ENCODE measurements at regions not wholly inside any gene's neighbourhood (a gene's known extent, or its start where the extent isn't known, plus 50 kb on each side); places are given as distances from the start of the nearest gene placed in this dataset.

DNA sequence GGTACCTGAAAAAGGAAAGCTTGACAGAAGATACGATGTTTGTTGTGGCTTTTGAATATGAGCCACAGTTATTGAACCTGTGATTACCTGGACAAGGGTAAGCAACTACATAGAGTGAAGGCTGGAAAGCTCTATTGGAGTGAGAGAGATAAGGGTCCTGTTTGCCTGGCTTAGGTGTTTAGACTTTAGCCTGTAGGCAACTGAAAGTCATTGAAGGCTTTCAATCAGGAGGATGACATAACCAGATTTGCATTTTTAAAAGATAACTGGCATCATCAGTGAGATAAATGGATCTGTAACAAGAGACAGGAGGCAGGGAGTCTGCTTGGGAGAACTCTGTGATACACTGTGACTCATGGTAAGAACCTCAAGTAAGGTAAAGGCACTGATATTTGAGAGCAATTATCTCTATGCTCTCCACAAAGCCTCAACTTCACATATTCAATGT is 128.9 kb upstream of the SOX5 start:
- Histone ChIP-seq H3F3A (ENCODE audit: insufficient read depth, low read length, poor library complexity, severe bottlenecking) (no peaks in the 10 kb centered on the region), H3K4me2 (ENCODE audit: low read length) (no peak overlapping the region), H3K27ac (ENCODE audit: low read length) (no peak overlapping the region), H3K4me3 (ENCODE audit: low read length) (no peak overlapping the region), H3K36me3 (ENCODE audit: insufficient read depth, low read length) (no peaks in the 10 kb centered on the region), H3K9me2 (ENCODE audit: insufficient read depth, low read length) (no peaks in the 10 kb centered on the region), H3K79me2 (replicated peaks; ENCODE audit: insufficient read depth, low read length) (no peaks in the 10 kb centered on the region), H3K9ac (ENCODE audit: low read length) (no peak overlapping the region), H4K20me1 (ENCODE audit: insufficient read depth) (no peaks in the 10 kb centered on the region), H3K9me3 (ENCODE audit: low read length) (no peaks in the 10 kb centered on the region), H3K27me3 (ENCODE audit: insufficient read depth, low read depth, low read length) (no peaks in the 10 kb centered on the region), H2AFZ (ENCODE audit: low read depth, low read length) (no peak overlapping the region)
- TF ChIP-seq MXI1 (conservative IDR thresholded peaks at IDR 0.05; ENCODE audit: poor library complexity, severe bottlenecking) = no peak
- TF ChIP-seq RAD21 (conservative IDR thresholded peaks at IDR 0.05) = no peak
- TF ChIP-seq EZH2 (IDR thresholded peaks at IDR 0.05; ENCODE audit: borderline replicate concordance, insufficient read depth, low read length, poor library complexity, severe bottlenecking) = no peak
- TF ChIP-seq, protein P1, sequence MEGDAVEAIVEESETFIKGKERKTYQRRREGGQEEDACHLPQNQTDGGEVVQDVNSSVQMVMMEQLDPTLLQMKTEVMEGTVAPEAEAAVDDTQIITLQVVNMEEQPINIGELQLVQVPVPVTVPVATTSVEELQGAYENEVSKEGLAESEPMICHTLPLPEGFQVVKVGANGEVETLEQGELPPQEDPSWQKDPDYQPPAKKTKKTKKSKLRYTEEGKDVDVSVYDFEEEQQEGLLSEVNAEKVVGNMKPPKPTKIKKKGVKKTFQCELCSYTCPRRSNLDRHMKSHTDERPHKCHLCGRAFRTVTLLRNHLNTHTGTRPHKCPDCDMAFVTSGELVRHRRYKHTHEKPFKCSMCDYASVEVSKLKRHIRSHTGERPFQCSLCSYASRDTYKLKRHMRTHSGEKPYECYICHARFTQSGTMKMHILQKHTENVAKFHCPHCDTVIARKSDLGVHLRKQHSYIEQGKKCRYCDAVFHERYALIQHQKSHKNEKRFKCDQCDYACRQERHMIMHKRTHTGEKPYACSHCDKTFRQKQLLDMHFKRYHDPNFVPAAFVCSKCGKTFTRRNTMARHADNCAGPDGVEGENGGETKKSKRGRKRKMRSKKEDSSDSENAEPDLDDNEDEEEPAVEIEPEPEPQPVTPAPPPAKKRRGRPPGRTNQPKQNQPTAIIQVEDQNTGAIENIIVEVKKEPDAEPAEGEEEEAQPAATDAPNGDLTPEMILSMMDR (IDR thresholded peaks at IDR 0.05; ENCODE audit: poor library complexity, severe bottlenecking) = no peak
- no peak for TF ChIP-seq REST (IDR thresholded peaks at IDR 0.05; ENCODE audit: borderline replicate concordance)
- TF ChIP-seq SMC3 (conservative IDR thresholded peaks at IDR 0.05; ENCODE audit: poor library complexity) = no peak
- TF ChIP-seq TAF1 (IDR thresholded peaks at IDR 0.05; ENCODE audit: low read depth) = no peak
- TF ChIP-seq POLR2AphosphoS5 (IDR thresholded peaks at IDR 0.05) = no peak
- no peak for TF ChIP-seq EP300 (conservative IDR thresholded peaks at IDR 0.05; ENCODE audit: poor library complexity, severe bottlenecking)

DNA sequence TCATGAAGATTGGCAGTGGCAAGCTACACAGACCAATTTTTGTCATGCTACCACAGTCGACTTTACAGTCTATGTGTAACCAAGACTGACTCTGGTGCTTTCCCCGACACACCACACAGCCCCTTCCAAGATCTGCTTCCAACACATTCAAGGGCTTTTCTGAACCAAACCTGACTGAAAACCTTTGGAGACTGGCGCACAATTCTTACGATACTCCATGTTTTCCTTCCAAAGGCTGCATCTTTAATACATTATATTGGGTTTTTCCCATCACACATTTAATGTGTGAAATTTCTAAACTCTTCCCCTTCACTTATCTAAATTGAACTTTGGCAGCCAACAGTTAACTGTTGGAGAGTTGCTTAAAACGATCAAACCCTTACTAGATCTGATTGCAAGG is 127.7 kb upstream of the SOX5 start:
- H3K4me3 ChIP-seq (ENCODE audit: low read length) = no peak overlapping the region
- no peaks in the 10 kb centered on the region for H3K79me2 ChIP-seq (replicated peaks; ENCODE audit: insufficient read depth, low read length)
- H3F3A ChIP-seq (ENCODE audit: insufficient read depth, low read length, poor library complexity, severe bottlenecking) = no peaks in the 10 kb centered on the region
- no peak overlapping the region for H3K4me2 ChIP-seq (ENCODE audit: low read length)
- no peak overlapping the region for H3K9ac ChIP-seq (ENCODE audit: low read length)
- no peaks in the 10 kb centered on the region for H3K36me3 ChIP-seq (ENCODE audit: insufficient read depth, low read length)
- no peaks in the 10 kb centered on the region for H3K9me2 ChIP-seq (ENCODE audit: insufficient read depth, low read length)
- H3K27me3 ChIP-seq (ENCODE audit: insufficient read depth, low read depth, low read length) = no peaks in the 10 kb centered on the region
- H3K27ac ChIP-seq (ENCODE audit: low read length) = no peak overlapping the region
- TF ChIP-seq REST (IDR thresholded peaks at IDR 0.05; ENCODE audit: borderline replicate concordance) (no peak), RAD21 (conservative IDR thresholded peaks at IDR 0.05) (no peak), MXI1 (conservative IDR thresholded peaks at IDR 0.05; ENCODE audit: poor library complexity, severe bottlenecking) (no peak), EZH2 (IDR thresholded peaks at IDR 0.05; ENCODE audit: borderline replicate concordance, insufficient read depth, low read length, poor library complexity, severe bottlenecking) (no peak), POLR2AphosphoS5 (IDR thresholded peaks at IDR 0.05) (no peak), TAF1 (IDR thresholded peaks at IDR 0.05; ENCODE audit: low read depth) (no peak), SMC3 (conservative IDR thresholded peaks at IDR 0.05; ENCODE audit: poor library complexity) (no peak), EP300 (conservative IDR thresholded peaks at IDR 0.05; ENCODE audit: poor library complexity, severe bottlenecking) (no peak)
- TF ChIP-seq, protein P1 (IDR thresholded peaks at IDR 0.05; ENCODE audit: poor library complexity, severe bottlenecking) = no peak
- H2AFZ ChIP-seq (ENCODE audit: low read depth, low read length) = no peak overlapping the region
- H4K20me1 ChIP-seq (ENCODE audit: insufficient read depth) = no peaks in the 10 kb centered on the region
- H3K9me3 ChIP-seq (ENCODE audit: low read length) = no peaks in the 10 kb centered on the region
